HepG2 (cell line): ENCODE measurements at regions not wholly inside any gene's neighbourhood (a gene's known extent, or its start where the extent isn't known, plus 50 kb on each side); places are given as distances from the start of the nearest gene placed in this dataset.

Experiments used
- ATAC-seq: fragments of 200-7000 bp; cut with Tn5 transposase; 3 replicates; pipeline ENCODE4 v1.9.1; 2020; ENCODE audit warnings: mild to moderate bottlenecking, moderate library complexity
- BruUV-seq: library from RNA; stranded (reverse); fragments of 400-500 nt; replicated peaks from 2 replicates; lab custom pipeline; 2021; lab: Mats Ljungman, UMichigan
- CTCF ChIA-PET: fragments of 300-600 bp; formaldehyde crosslinking; extraction: SDS; loops from one replicate; lab custom pipeline; 2021; ENCODE audit warnings: low total read pairs, inconsistent platforms, low intra/inter-chr PET ratio; lab: Yijun Ruan, JAX
- POLR2A ChIA-PET: fragments of 350-600 bp; sonication (Branson Sonifier 250); formaldehyde crosslinking; loops from one replicate; lab custom pipeline; 2020; ENCODE audit warnings: antibody characterized with exemption, inconsistent platforms; lab: Yijun Ruan, JAX
- DNase-seq: peaks from one replicate; pipeline ENCODE4 v3.0.0-alpha.2; 2015; ENCODE audit warnings: low spot score
- FAIRE-seq: peaks from 3 replicates; lab custom pipeline; 2011; peaks lifted over from hg19 to GRCh38; lab: Jason Lieb, UNC
- H2AFZ ChIP-seq: one replicate; pipeline ENCODE4 v1.6.1; 2011; ENCODE audit warnings: low read length, inconsistent platforms
- H3K27ac ChIP-seq: fragments of 300-600 bp; 3 replicates; pipeline ENCODE4 v1.8.0; 2011; ENCODE audit warnings: mixed run types, mild to moderate bottlenecking, mixed read lengths, low read length, inconsistent platforms; ENCODE audit not compliant: insufficient read depth; ENCODE audit errors: extremely low read length
- H3K27me3 ChIP-seq, 2 experiments: fragments of 200-600 bp in 1 of 2; 2 replicates in 1 of 2; 3 replicates in 1 of 2; pipeline versions ENCODE4 v1.6.0 to v1.8.0; 2011; ENCODE audit warnings: low read length in 2 of 2, mild to moderate bottlenecking in 2 of 2, moderate library complexity in 2 of 2, inconsistent platforms in 1 of 2; ENCODE audit not compliant: insufficient read depth in 2 of 2, control insufficient read depth in 1 of 2
- H3K36me3 ChIP-seq, 2 experiments: fragments of 200-600 bp in 1 of 2; replicated peaks in 1 of 2; 2 replicates in 1 of 2; 3 replicates in 1 of 2; pipeline versions ENCODE4 v1.5.1 to v1.8.0; 2011; ENCODE audit warnings: low read length in 2 of 2, inconsistent platforms in 1 of 2; ENCODE audit not compliant: insufficient read depth in 2 of 2, control insufficient read depth in 1 of 2
- H3K4me1 ChIP-seq: 2 replicates; pipeline ENCODE4 v1.5.1; 2012; ENCODE audit warnings: low read length, inconsistent platforms; ENCODE audit not compliant: insufficient read depth
- H3K4me2 ChIP-seq: 2 replicates; pipeline ENCODE4 v1.6.0; 2011; ENCODE audit warnings: low read depth, low read length, inconsistent platforms
- H3K4me3 ChIP-seq, 3 experiments: fragments of 200-600 bp in 1 of 3; sonication (generic), shearing (Covaris generic) in 1 of 3; replicated peaks in 1 of 3; 2 replicates each; pipeline ENCODE4 v1.5.1; 2011 to 2016; ENCODE audit warnings: low read length in 3 of 3, inconsistent platforms in 2 of 3, low read depth in 2 of 3, mild to moderate bottlenecking in 2 of 3, control low read depth in 1 of 3, mixed read lengths in 1 of 3; ENCODE audit not compliant: insufficient read depth in 1 of 3
- H3K79me2 ChIP-seq: one replicate; pipeline ENCODE4 v1.6.1; 2011; ENCODE audit warnings: low read length, inconsistent platforms; ENCODE audit not compliant: insufficient read depth
- H3K9ac ChIP-seq: 2 replicates; pipeline ENCODE4 v1.6.0; 2011; ENCODE audit warnings: mild to moderate bottlenecking, low read depth, low read length, inconsistent platforms; ENCODE audit not compliant: insufficient read depth
- H3K9me3 ChIP-seq: 2 replicates; pipeline ENCODE4 v1.5.1; 2012; ENCODE audit warnings: mild to moderate bottlenecking, low read length
- H4K20me1 ChIP-seq: 2 replicates; pipeline ENCODE4 v1.6.0; 2011; ENCODE audit warnings: inconsistent platforms, mild to moderate bottlenecking, low read length, moderate library complexity; ENCODE audit not compliant: insufficient read depth
- ATF5 ChIP-seq: sonication (generic); formaldehyde crosslinking; IDR thresholded peaks from 2 replicates; pipeline ENCODE4 v1.4.0; 2020; ENCODE audit warnings: mild to moderate bottlenecking, low read depth, missing genetic modification reagents
- ELK4 ChIP-seq: sonication (generic); formaldehyde crosslinking; IDR thresholded peaks from 2 replicates; pipeline ENCODE4 v1.9.0; 2021; ENCODE audit warnings: missing genetic modification reagents, borderline replicate concordance
- MXD3 ChIP-seq: IDR thresholded peaks from 2 replicates; pipeline ENCODE4 v1.6.1; 2016; ENCODE audit warnings: mild to moderate bottlenecking, missing biosample characterization, missing genetic modification reagents
- NR2F1 ChIP-seq, 2 experiments: fragments of 450-650 bp in 1 of 2; formaldehyde crosslinking in 1 of 2; IDR thresholded peaks; 2 replicates each; pipeline versions ENCODE4 v1.5.0 to v1.6.1; 2016 to 2020; ENCODE audit warnings: mild to moderate bottlenecking in 1 of 2, missing compliant biosample characterization in 1 of 2, missing genetic modification reagents in 1 of 2, moderate library complexity in 1 of 2
- SNAPC5 ChIP-seq: sonication (generic); formaldehyde crosslinking; IDR thresholded peaks from 2 replicates; pipeline ENCODE4 v1.8.1; 2023; ENCODE audit warnings: mild to moderate bottlenecking, missing genetic modification reagents, borderline replicate concordance
- TEAD3 ChIP-seq: optimal IDR thresholded peaks from 2 replicates; pipeline ENCODE3; 2016; ENCODE audit warnings: borderline replicate concordance
- ZFP62 ChIP-seq: sonication (generic); formaldehyde crosslinking; IDR thresholded peaks from 2 replicates; pipeline ENCODE4 v1.4.0; 2020; ENCODE audit warnings: missing genetic modification reagents
- ZNF326 ChIP-seq: sonication (generic); formaldehyde crosslinking; IDR thresholded peaks from 2 replicates; pipeline ENCODE4 v1.4.0; 2020; ENCODE audit warnings: missing genetic modification reagents, borderline replicate concordance
- ZNF577 ChIP-seq: sonication (generic); formaldehyde crosslinking; IDR thresholded peaks from 2 replicates; pipeline ENCODE4 v1.4.0; 2020; ENCODE audit warnings: mild to moderate bottlenecking, low read depth, missing genetic modification reagents, borderline replicate concordance
- ZNF775 ChIP-seq: sonication (generic); formaldehyde crosslinking; IDR thresholded peaks from 2 replicates; pipeline ENCODE4 v1.4.0; 2020; ENCODE audit warnings: missing genetic modification reagents, mild to moderate bottlenecking, moderate library complexity, borderline replicate concordance
- whole genome bisulfite sequencing: methylation state at CpG from one replicate; pipeline ENCODE4 v1.1.6; 2017; ENCODE audit warnings: low lambda C conversion rate; 5-methylcytosine and 5-hydroxymethylcytosine counted together
- in situ Hi-C: cut with HindIII; loops from 2 replicates; pipeline ENCODE4 v1.10.0; 2017; ENCODE audit warnings: low pct_unique_long_range_greater_than_20kb; ENCODE audit not compliant: extremely low pct_ligation_motif_present
- intact Hi-C: fragments of 100-400 bp; cut with micrococcal nuclease; formaldehyde crosslinking; loops from one replicate; pipeline ENCODE4 v1.10.0; 2022; ENCODE audit not compliant: unreplicated experiment

GRCh38 chr13:80058626-80059025 is 282.3 kb downstream of the SPRY2 start:
- TF ChIP-seq ZFP62 (CRISPR knock-in tag) (no peak), ZNF775 (CRISPR knock-in tag) (no peak), TEAD3 (CRISPR knock-in tag) (no peak)
- Histone ChIP-seq H3K36me3 (no peaks in the 10 kb centered on the region), H3K79me2 (no peaks in the 10 kb centered on the region), H3K9ac (no peak overlapping the region), H2AFZ (no peak overlapping the region), H3K4me1 (0 out of 2 replicates have a peak, but pooled peaks cover 5% of the 10 kb centered on the region), H3K4me2 (no peak overlapping the region), H3K9me3 (peaks cover 19% of the 10 kb centered on the region; the same call in 1 of the 2 replicates), H3K27me3 (no peaks in the 10 kb centered on the region), H3K4me3 (no peak overlapping the region), H3K27ac (no peak overlapping the region), H4K20me1 (no peaks in the 10 kb centered on the region)
- in situ Hi-C loops = no loop called here
- ChIA-PET POLR2A (no interaction called here), CTCF (no interaction called here)
- DNase-seq (no peak), FAIRE-seq (no peak), ATAC-seq (no peak)
- intact Hi-C loops = no loop called here
- WGBS = 3% methylated on average over 4 of the region's 4 CpGs
- BruUV-seq = no TSS peak

GRCh38 chr13:80055847-80056246 is 285.1 kb downstream of the SPRY2 start:
- no peak for DNase-seq
- H4K20me1 ChIP-seq = no peaks in the 10 kb centered on the region
- POLR2A ChIA-PET = no interaction called here
- no peak overlapping the region for H3K9ac ChIP-seq
- H3K9me3 ChIP-seq = peaks cover 9% of the 10 kb centered on the region; the same call in 1 of the 2 replicates
- BruUV-seq = no TSS peak
- in situ Hi-C loops = no loop called here
- H2AFZ ChIP-seq = no peak overlapping the region
- 74% methylated on average over 4 of the region's 4 CpGs for WGBS
- H3K27ac ChIP-seq = no peak overlapping the region
- H3K4me2 ChIP-seq = no peak overlapping the region
- no peak for TF ChIP-seq ZNF326 (CRISPR knock-in tag)
- no peak for TF ChIP-seq ATF5
- TF ChIP-seq ZNF577 (CRISPR knock-in tag) = no peak
- TF ChIP-seq SNAPC5 (CRISPR knock-in tag) = no peak
- no peak for TF ChIP-seq MXD3 (CRISPR knock-in tag)
- TF ChIP-seq ELK4 (CRISPR knock-in tag) = no peak
- TF ChIP-seq NR2F1 (CRISPR knock-in tag; IDR thresholded peaks at IDR 0.05) = no peak
- TF ChIP-seq, all 625 proteins: peak for 0
- Histone ChIP-seq H3K27me3 (no peaks in the 10 kb centered on the region), H3K79me2 (no peaks in the 10 kb centered on the region), H3K36me3 (no peaks in the 10 kb centered on the region), H3K4me3 (no peak overlapping the region), H3K4me1 (0 out of 2 replicates have a peak, but pooled peaks cover 5% of the 10 kb centered on the region)
- ATAC-seq = no peak
- intact Hi-C loops = no loop called here
- CTCF ChIA-PET = no interaction called here
- no peak for FAIRE-seq
